BE2C (cell line): ENCODE measurements at regions not wholly inside any gene's neighbourhood (a gene's known extent, or its start where the extent isn't known, plus 50 kb on each side); places are given as distances from the start of the nearest gene placed in this dataset.

Experiments used
- DNase-seq: peaks from one replicate; pipeline ENCODE4 v3.0.0-alpha.2; 2020
- H3K27me3 ChIP-seq: fragments of 250-450 bp; sonication (Bioruptor Pico); 2 replicates; pipeline ENCODE4 v1.5.1; 2020; ENCODE audit warnings: mild to moderate bottlenecking
- H3K36me3 ChIP-seq: fragments of 250-450 bp; sonication (Bioruptor Pico); 2 replicates; pipeline ENCODE4 v1.5.1; 2020; ENCODE audit warnings: mild to moderate bottlenecking
- H3K4me1 ChIP-seq: fragments of 250-450 bp; sonication (Bioruptor Pico); 2 replicates; pipeline ENCODE4 v1.5.1; 2020
- H3K4me3 ChIP-seq: 2 replicates; pipeline ENCODE4 v1.5.1; 2011; ENCODE audit warnings: low read depth, low read length
- H3K9me3 ChIP-seq: fragments of 250-450 bp; sonication (Bioruptor Pico); 2 replicates; pipeline ENCODE4 v1.5.1; 2020
- CTCF ChIP-seq: IDR thresholded peaks from 2 replicates; pipeline ENCODE4 v1.5.1; 2012; ENCODE audit warnings: mild to moderate bottlenecking, low read depth, low read length

GRCh38 chr13:79070343-79070974, 335.6 kb downstream of the RBM26 start:
- no peak for DNase-seq
- Histone ChIP-seq H3K27me3 (peaks cover 15% of the 10 kb centered on the region; the same call in 1 of the 2 replicates), H3K4me3 (no peak overlapping the region), H3K9me3 (no peaks in the 10 kb centered on the region), H3K4me1 (no peaks in the 10 kb centered on the region), H3K36me3 (no peaks in the 10 kb centered on the region)
- no peak for TF ChIP-seq CTCF

- TF ChIP-seq CTCF: peak; percentile 26; the same call in 1 of the 2 replicates
- no peak overlapping the region for H3K4me3 ChIP-seq
- peaks cover 12% of the 10 kb centered on the region; the same call in 1 of the 2 replicates for H3K27me3 ChIP-seq
- DNase-seq: no peak
- no peaks in the 10 kb centered on the region for H3K36me3 ChIP-seq
- no peaks in the 10 kb centered on the region for H3K4me1 ChIP-seq
- H3K9me3 ChIP-seq: no peaks in the 10 kb centered on the region
Measured at GRCh38 chr13:79062291-79062690, 343.8 kb downstream of the RBM26 start.

GRCh38 chr13:79060216-79060615, 345.8 kb downstream of the RBM26 start:
- DNase-seq: no peak
- TF ChIP-seq CTCF: peak; percentile 29

GRCh38 chr13:79056706-79057105, 349.3 kb downstream of the RBM26 start:
- Histone ChIP-seq H3K36me3 (no peaks in the 10 kb centered on the region), H3K4me1 (no peaks in the 10 kb centered on the region), H3K27me3 (no peaks in the 10 kb centered on the region), H3K4me3 (no peak overlapping the region), H3K9me3 (no peaks in the 10 kb centered on the region)
- DNase-seq: no peak
- TF ChIP-seq CTCF: peak; percentile 49

More at GRCh38 chr13:79060216-79060615, 345.8 kb downstream of the RBM26 start:
- Histone ChIP-seq H3K36me3 (no peaks in the 10 kb centered on the region), H3K4me1 (no peaks in the 10 kb centered on the region), H3K9me3 (no peaks in the 10 kb centered on the region), H3K4me3 (no peak overlapping the region), H3K27me3 (peaks cover 2% of the 10 kb centered on the region; the same call in 1 of the 2 replicates)

- H3K9me3 ChIP-seq: no peaks in the 10 kb centered on the region
- no peak for TF ChIP-seq CTCF
- DNase-seq: no peak
Measured at GRCh38 chr13:79051472-79051871, 354.6 kb downstream of the RBM26 start.

GRCh38 chr13:79044415-79044814, 361.6 kb downstream of the RBM26 start:
- no peak for TF ChIP-seq CTCF
- Histone ChIP-seq H3K27me3 (no peaks in the 10 kb centered on the region), H3K9me3 (no peaks in the 10 kb centered on the region), H3K4me1 (no peaks in the 10 kb centered on the region), H3K36me3 (no peaks in the 10 kb centered on the region), H3K4me3 (no peak overlapping the region)
- no peak for DNase-seq

More at GRCh38 chr13:79051472-79051871, 354.6 kb downstream of the RBM26 start:
- Histone ChIP-seq H3K36me3 (no peaks in the 10 kb centered on the region), H3K4me1 (no peaks in the 10 kb centered on the region), H3K4me3 (no peak overlapping the region), H3K27me3 (no peaks in the 10 kb centered on the region)
